Tibial nerve (tissue), 4 donors: ENCODE measurements at regions not wholly inside any gene's neighbourhood (a gene's known extent, or its start where the extent isn't known, plus 50 kb on each side); places are given as distances from the start of the nearest gene placed in this dataset.

ENCODE experiments used
- DNase-seq, 2 donors: peaks; one replicate each; pipeline ENCODE4 v3.0.0-alpha.2; 2019; ENCODE audit warnings: low spot score in 2 of 2
- H3K27ac ChIP-seq, 4 donors: fragments of 200-600 bp; sonication (generic) in 3 of 4; one replicate each; pipeline ENCODE4 v1.5.1; 2017 to 2019; ENCODE audit warnings: mild to moderate bottlenecking in 1 of 4
- H3K27me3 ChIP-seq, 2 donors: fragments of 200-600 bp; sonication (generic) in 1 of 2; one replicate each; pipeline versions ENCODE4 v1.5.1 to v1.6.0; 2017 to 2019
- H3K36me3 ChIP-seq, 3 donors: fragments of 200-600 bp; sonication (generic); one replicate each; pipeline ENCODE4 v1.5.1; 2018 to 2019
- H3K4me1 ChIP-seq, 4 donors: fragments of 200-600 bp; sonication (generic) in 3 of 4; one replicate each; pipeline ENCODE4 v1.5.1; 2017 to 2019
- H3K4me3 ChIP-seq, 4 donors: fragments of 200-600 bp; sonication (generic) in 3 of 4; one replicate each; pipeline ENCODE4 v1.5.1; 2017 to 2019; ENCODE audit warnings: mild to moderate bottlenecking in 1 of 4, moderate library complexity in 1 of 4
- H3K9me3 ChIP-seq, 4 donors: fragments of 200-600 bp; sonication (generic) in 3 of 4; one replicate each; pipeline ENCODE4 v1.5.1; 2017 to 2019
- CTCF ChIP-seq, 5 experiments: fragments of 200-600 bp in 3 of 5; fragments of 450-650 bp in 2 of 5; sonication (generic) in 3 of 5; IDR thresholded peaks; one replicate each; pipeline ENCODE4 v1.5.1; 2016 to 2019; ENCODE audit warnings: antibody characterized with exemption in 5 of 5, mild to moderate bottlenecking in 3 of 5, moderate library complexity in 2 of 5
- EP300 ChIP-seq, 2 donors: sonication (generic); formaldehyde crosslinking; IDR thresholded peaks; one replicate each; pipeline ENCODE4 v1.6.1; 2017; ENCODE audit warnings: antibody characterized with exemption in 2 of 2, mild to moderate bottlenecking in 1 of 2
- POLR2A ChIP-seq, 2 donors: fragments of 450-650 bp; IDR thresholded peaks; one replicate each; pipeline ENCODE4 v1.6.1; 2017; ENCODE audit warnings: antibody characterized with exemption in 2 of 2, mild to moderate bottlenecking in 2 of 2, moderate library complexity in 2 of 2
- WGBS, 2 donors: methylation state at CpG; one replicate each; pipeline ENCODE4 v1.1.5; 2018; 5-methylcytosine and 5-hydroxymethylcytosine counted together

DNA sequence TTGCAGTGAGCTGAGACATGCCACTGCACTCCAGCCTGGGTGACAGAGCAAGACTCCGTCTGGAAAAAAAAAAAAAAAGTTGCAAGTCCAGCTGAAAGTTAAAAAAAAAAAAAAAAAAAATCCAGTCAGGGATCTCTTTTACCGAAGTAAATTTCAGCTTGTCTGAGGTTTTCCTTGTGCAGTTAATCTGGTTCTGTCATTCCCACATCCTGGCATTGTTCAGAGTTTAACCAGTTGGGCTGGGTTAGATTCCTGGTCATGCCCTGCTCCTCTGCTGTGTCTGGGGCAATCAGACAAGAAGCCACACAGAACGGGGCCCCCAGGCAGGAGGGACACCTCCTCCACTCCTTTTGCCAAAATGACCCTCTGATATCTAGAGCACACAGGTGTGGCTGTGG, 84.1 kb upstream of the KLHL25 start:
- Histone ChIP-seq H3K36me3 (no peaks in the 10 kb centered on the region), H3K4me1 (no peaks in the 10 kb centered on the region), H3K27me3 (peaks cover 0 to 11% of the 10 kb centered on the region in 2 donors), H3K9me3 (peaks cover 0 to 5% (median 0%) of the 10 kb centered on the region in 4 donors), H3K27ac (no peak overlapping the region), H3K4me3 (no peak overlapping the region)
- TF ChIP-seq EP300 (IDR thresholded peaks at IDR 0.05) (no peak), POLR2A (IDR thresholded peaks at IDR 0.05) (no peak)
- WGBS, 2 donors, result 19 to 31% methylated on average over 3 of the region's 3 CpGs
- DNase-seq, result no peak

- 49 to 51% methylated on average over 20 of the region's 20 CpGs for WGBS, 2 donors
- TF ChIP-seq EP300 (IDR thresholded peaks at IDR 0.05) (no peak), POLR2A (IDR thresholded peaks at IDR 0.05) (no peak), CTCF (IDR thresholded peaks at IDR 0.05) (no peak)
- Histone ChIP-seq H3K9me3 (peaks cover 0 to 5% (median 0%) of the 10 kb centered on the region in 4 donors), H3K4me3 (no peak overlapping the region), H3K4me1 (no peaks in the 10 kb centered on the region), H3K27ac (peak overlapping the region in 2 of 4 donors; percentile 0 to 31), H3K27me3 (peaks cover 0 to 11% of the 10 kb centered on the region in 2 donors), H3K36me3 (no peaks in the 10 kb centered on the region)
- DNase-seq, result no peak
Observed at GRCh38 chr15:85879334-85880163, 84.8 kb upstream of the KLHL25 start.

- Histone ChIP-seq H3K27ac (peak overlapping the region in 2 of 4 donors; percentile 0 to 31), H3K9me3 (peaks cover 0 to 5% (median 0%) of the 10 kb centered on the region in 4 donors), H3K4me1 (no peaks in the 10 kb centered on the region), H3K4me3 (no peak overlapping the region), H3K27me3 (peaks cover 0 to 5% of the 10 kb centered on the region in 2 donors), H3K36me3 (no peaks in the 10 kb centered on the region)
- 32 to 40% methylated on average over 7 of the region's 7 CpGs for WGBS, 2 donors
- TF ChIP-seq POLR2A (IDR thresholded peaks at IDR 0.05) (no peak), EP300 (IDR thresholded peaks at IDR 0.05) (no peak), CTCF (IDR thresholded peaks at IDR 0.05) (no peak)
- DNase-seq, result no peak
Observed at GRCh38 chr15:85880501-85881190, 85.9 kb upstream of the KLHL25 start.

DNA sequence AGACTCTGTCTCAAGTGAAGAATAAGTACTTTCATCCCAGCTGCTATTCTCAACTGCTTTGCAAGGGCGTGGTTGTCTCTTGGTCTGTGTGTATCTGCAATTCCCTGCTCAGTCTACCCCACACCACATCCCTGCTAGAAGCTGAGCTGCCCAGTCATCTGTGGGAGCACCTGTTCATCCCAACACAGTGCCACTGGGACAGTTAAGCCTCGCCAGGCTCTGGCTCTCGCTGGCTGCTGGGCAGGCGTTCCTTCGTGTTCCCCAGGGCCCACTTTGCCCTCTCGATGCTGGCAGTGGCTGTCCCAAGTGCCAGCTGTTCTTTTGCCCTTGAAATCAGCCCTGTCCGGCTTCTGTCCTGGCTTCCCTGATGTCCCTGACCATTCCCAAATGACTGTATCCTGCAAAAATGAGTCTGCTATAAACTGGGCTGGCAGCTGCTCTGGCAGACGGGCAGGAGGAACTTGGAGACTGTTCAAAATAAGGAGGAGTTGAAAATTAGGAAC, 91.6 kb upstream of the KLHL25 start:
- DNase-seq, result no peak
- Histone ChIP-seq H3K27me3 (no peaks in the 10 kb centered on the region), H3K36me3 (no peaks in the 10 kb centered on the region), H3K9me3 (peaks cover 0 to 5% (median 0%) of the 10 kb centered on the region in 4 donors), H3K4me3 (no peak overlapping the region), H3K27ac (no peak overlapping the region), H3K4me1 (no peaks in the 10 kb centered on the region)
- TF ChIP-seq POLR2A (IDR thresholded peaks at IDR 0.05) (no peak), EP300 (IDR thresholded peaks at IDR 0.05) (no peak), CTCF (IDR thresholded peaks at IDR 0.05) (no peak)
- WGBS, 2 donors, result 65% methylated on average over 8 of the region's 8 CpGs

- H3K4me1 ChIP-seq, result no peaks in the 10 kb centered on the region
- H3K27ac ChIP-seq, result no peak overlapping the region
- H3K4me3 ChIP-seq, result no peak overlapping the region
- H3K36me3 ChIP-seq, result no peaks in the 10 kb centered on the region
- no peaks in the 10 kb centered on the region for H3K9me3 ChIP-seq
- no peak for DNase-seq
- WGBS, 2 donors, result 48 to 54% methylated on average over 12 of the region's 12 CpGs
- TF ChIP-seq EP300 (IDR thresholded peaks at IDR 0.05) (no peak), CTCF (IDR thresholded peaks at IDR 0.05) (no peak), POLR2A (IDR thresholded peaks at IDR 0.05) (no peak)
- H3K27me3 ChIP-seq, result no peaks in the 10 kb centered on the region
Observed at GRCh38 chr15:85889956-85890619, 95.4 kb upstream of the KLHL25 start.
